ENCODE measurements at regions not wholly inside any gene's neighbourhood (a gene's known extent, or its start where the extent isn't known, plus 50 kb on each side); places are given as distances from the start of the nearest gene placed in this dataset.

- Histone ChIP-seq H3K4me2 (ENCODE audit: low read length) (no peak overlapping the region), H4K20me1 (ENCODE audit: insufficient read depth, low read length) (no peaks in the 10 kb centered on the region), H2AFZ (ENCODE audit: low read length) (no peak overlapping the region), H3K9ac (ENCODE audit: low read length) (no peak overlapping the region), H3K27me3 (ENCODE audit: insufficient read depth, low read length) (no peaks in the 10 kb centered on the region), H3K4me3 (ENCODE audit: low read depth, low read length, poor library complexity, severe bottlenecking) (no peak overlapping the region), H3K36me3 (ENCODE audit: insufficient read depth, low read length) (no peaks in the 10 kb centered on the region), H3K79me2 (ENCODE audit: insufficient read depth, low read length) (no peaks in the 10 kb centered on the region), H3K4me1 (ENCODE audit: insufficient read depth, low read length, severe bottlenecking) (no peaks in the 10 kb centered on the region), H3K27ac (ENCODE audit: low read depth, low read length, poor library complexity, severe bottlenecking) (no peak overlapping the region), H3K9me2 (ENCODE audit: low read depth, low read length) (no peaks in the 10 kb centered on the region), H3F3A (ENCODE audit: insufficient read depth, low read length) (no peaks in the 10 kb centered on the region), H3K9me3 (ENCODE audit: low read length) (no peaks in the 10 kb centered on the region)
- no peak for TF ChIP-seq CTCF (IDR thresholded peaks at IDR 0.05; ENCODE audit: low read length)
- TF ChIP-seq EZH2 (IDR thresholded peaks at IDR 0.05; ENCODE audit: borderline replicate concordance, low read length), result no peak
Measured at GRCh38 chr9:108628316-108628715, 227.5 kb downstream of the ACTL7B start.

- no peaks in the 10 kb centered on the region for H3K9me2 ChIP-seq (ENCODE audit: low read depth, low read length)
- H2AFZ ChIP-seq (ENCODE audit: low read length), result no peak overlapping the region
- no peaks in the 10 kb centered on the region for H3F3A ChIP-seq (ENCODE audit: insufficient read depth, low read length)
- no peak overlapping the region for H3K4me2 ChIP-seq (ENCODE audit: low read length)
- no peak overlapping the region for H3K9ac ChIP-seq (ENCODE audit: low read length)
- no peaks in the 10 kb centered on the region for H4K20me1 ChIP-seq (ENCODE audit: insufficient read depth, low read length)
- no peaks in the 10 kb centered on the region for H3K4me1 ChIP-seq (ENCODE audit: insufficient read depth, low read length, severe bottlenecking)
- no peaks in the 10 kb centered on the region for H3K27me3 ChIP-seq (ENCODE audit: insufficient read depth, low read length)
- no peaks in the 10 kb centered on the region for H3K79me2 ChIP-seq (ENCODE audit: insufficient read depth, low read length)
- TF ChIP-seq CTCF (IDR thresholded peaks at IDR 0.05; ENCODE audit: low read length) (no peak), EZH2 (IDR thresholded peaks at IDR 0.05; ENCODE audit: borderline replicate concordance, low read length) (no peak)
- no peak overlapping the region for H3K27ac ChIP-seq (ENCODE audit: low read depth, low read length, poor library complexity, severe bottlenecking)
- H3K9me3 ChIP-seq (ENCODE audit: low read length), result no peaks in the 10 kb centered on the region
- no peak overlapping the region for H3K4me3 ChIP-seq (ENCODE audit: low read depth, low read length, poor library complexity, severe bottlenecking)
- no peaks in the 10 kb centered on the region for H3K36me3 ChIP-seq (ENCODE audit: insufficient read depth, low read length)
Measured at GRCh38 chr9:108626743-108627142, 229.0 kb downstream of the ACTL7B start.

- H3K9me3 ChIP-seq (ENCODE audit: low read length), result no peaks in the 10 kb centered on the region
- H3K27me3 ChIP-seq (ENCODE audit: insufficient read depth, low read length), result no peaks in the 10 kb centered on the region
- no peaks in the 10 kb centered on the region for H3F3A ChIP-seq (ENCODE audit: insufficient read depth, low read length)
- H3K4me2 ChIP-seq (ENCODE audit: low read length), result no peak overlapping the region
- H2AFZ ChIP-seq (ENCODE audit: low read length), result no peak overlapping the region
- no peaks in the 10 kb centered on the region for H3K36me3 ChIP-seq (ENCODE audit: insufficient read depth, low read length)
- TF ChIP-seq EZH2 (IDR thresholded peaks at IDR 0.05; ENCODE audit: borderline replicate concordance, low read length), result no peak
- no peak for TF ChIP-seq CTCF (IDR thresholded peaks at IDR 0.05; ENCODE audit: low read length)
- no peak overlapping the region for H3K4me3 ChIP-seq (ENCODE audit: low read depth, low read length, poor library complexity, severe bottlenecking)
- H3K9me2 ChIP-seq (ENCODE audit: low read depth, low read length), result no peaks in the 10 kb centered on the region
- H3K4me1 ChIP-seq (ENCODE audit: insufficient read depth, low read length, severe bottlenecking), result no peaks in the 10 kb centered on the region
- no peak overlapping the region for H3K27ac ChIP-seq (ENCODE audit: low read depth, low read length, poor library complexity, severe bottlenecking)
- no peaks in the 10 kb centered on the region for H3K79me2 ChIP-seq (ENCODE audit: insufficient read depth, low read length)
- no peaks in the 10 kb centered on the region for H4K20me1 ChIP-seq (ENCODE audit: insufficient read depth, low read length)
- no peak overlapping the region for H3K9ac ChIP-seq (ENCODE audit: low read length)
Measured at GRCh38 chr9:108621991-108622855, 233.6 kb downstream of the ACTL7B start.

Measured in OCI-LY1 (cell line).